ENCODE measurements at regions not wholly inside any gene's neighbourhood (a gene's known extent, or its start where the extent isn't known, plus 50 kb on each side); places are given as distances from the start of the nearest gene placed in this dataset.

DNA sequence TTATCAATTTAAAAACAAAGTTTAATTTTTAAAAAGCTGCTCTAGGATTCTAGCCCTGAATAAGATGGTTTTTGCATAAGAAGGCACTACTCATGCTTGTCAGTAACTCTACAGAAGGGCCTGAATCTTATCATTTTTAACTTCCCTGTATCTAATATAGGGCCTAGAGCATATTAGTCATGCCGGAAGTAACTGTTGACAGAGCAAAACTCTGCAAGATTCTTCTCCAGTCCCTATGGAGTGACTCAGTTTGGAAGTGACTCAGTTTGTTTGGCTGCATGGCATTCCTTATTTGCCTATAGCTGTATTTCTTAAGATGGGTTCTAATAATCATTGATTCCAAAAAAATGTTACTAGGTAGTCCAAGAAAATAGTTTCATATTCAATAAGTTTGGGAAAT, 431.8 kb upstream of the HTR2C start:
- no peak overlapping the region for H3K4me3 Mint-ChIP-seq
- no peaks in the 10 kb centered on the region for H3K9me3 Mint-ChIP-seq
- no peaks in the 10 kb centered on the region for H3K36me3 Mint-ChIP-seq
- no peak overlapping the region for H3K27ac Mint-ChIP-seq
- H3K27me3 Mint-ChIP-seq = no peaks in the 10 kb centered on the region
- no peaks in the 10 kb centered on the region for H3K4me1 Mint-ChIP-seq
- no peak for ATAC-seq

DNA sequence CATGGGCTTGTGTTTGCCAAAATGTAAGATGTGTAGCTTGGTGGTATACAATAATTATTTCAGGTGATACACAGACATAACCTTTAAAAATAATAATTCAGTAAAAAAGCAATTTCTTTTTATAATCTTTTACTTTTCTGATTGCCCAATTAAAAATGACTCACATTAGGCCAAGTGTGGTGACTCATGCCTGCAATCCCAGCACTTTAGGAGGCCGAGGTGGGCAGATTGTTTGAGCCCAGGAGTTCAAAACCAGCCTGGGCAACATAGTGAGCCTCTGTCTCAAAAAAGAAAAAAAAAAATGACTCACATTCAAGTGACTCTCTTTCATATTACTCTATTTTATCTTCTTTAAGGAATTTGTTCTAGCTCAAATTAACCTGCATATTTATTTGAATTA, 449.4 kb upstream of the HTR2C start:
- no peak for ATAC-seq
- H3K4me1 Mint-ChIP-seq = no peaks in the 10 kb centered on the region
- H3K9me3 Mint-ChIP-seq = no peaks in the 10 kb centered on the region
- no peak overlapping the region for H3K4me3 Mint-ChIP-seq
- no peak overlapping the region for H3K27ac Mint-ChIP-seq
- no peaks in the 10 kb centered on the region for H3K36me3 Mint-ChIP-seq
- no peaks in the 10 kb centered on the region for H3K27me3 Mint-ChIP-seq

DNA sequence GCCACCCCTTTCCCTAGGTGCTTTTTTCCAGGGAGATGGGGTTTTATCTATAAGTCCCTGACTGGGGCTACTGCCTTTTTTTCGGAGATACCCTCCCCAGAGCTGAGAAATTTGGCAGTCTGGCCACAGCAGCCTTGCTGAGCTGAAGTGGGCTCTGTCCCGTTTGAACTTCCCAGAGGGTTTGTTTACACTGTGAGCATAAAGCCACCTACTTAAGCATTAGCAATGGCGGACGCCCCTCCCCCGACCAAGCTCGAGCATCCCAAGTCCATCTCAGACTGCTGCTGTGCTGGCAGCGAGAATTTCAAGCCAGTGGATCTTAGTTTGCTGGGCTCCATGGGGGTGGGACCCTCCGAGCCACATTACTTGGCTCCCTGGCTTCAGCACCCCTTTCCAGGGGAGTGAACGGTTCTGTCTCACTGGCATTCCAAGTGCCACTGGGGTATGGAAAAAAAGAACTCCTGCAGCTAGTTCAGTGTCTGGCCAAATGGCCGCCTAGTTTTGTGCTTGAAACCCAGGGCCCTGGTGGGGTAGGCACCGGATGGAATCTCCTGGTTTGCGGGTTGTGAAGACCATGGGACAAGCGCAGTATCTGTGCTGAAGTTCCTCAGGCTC, 456.4 kb upstream of the HTR2C start:
- Mint-ChIP-seq H3K4me3 (no peak overlapping the region), H3K9me3 (no peaks in the 10 kb centered on the region), H3K36me3 (no peaks in the 10 kb centered on the region), H3K27ac (no peak overlapping the region), H3K4me1 (no peaks in the 10 kb centered on the region), H3K27me3 (no peaks in the 10 kb centered on the region)
- no peak for ATAC-seq

DNA sequence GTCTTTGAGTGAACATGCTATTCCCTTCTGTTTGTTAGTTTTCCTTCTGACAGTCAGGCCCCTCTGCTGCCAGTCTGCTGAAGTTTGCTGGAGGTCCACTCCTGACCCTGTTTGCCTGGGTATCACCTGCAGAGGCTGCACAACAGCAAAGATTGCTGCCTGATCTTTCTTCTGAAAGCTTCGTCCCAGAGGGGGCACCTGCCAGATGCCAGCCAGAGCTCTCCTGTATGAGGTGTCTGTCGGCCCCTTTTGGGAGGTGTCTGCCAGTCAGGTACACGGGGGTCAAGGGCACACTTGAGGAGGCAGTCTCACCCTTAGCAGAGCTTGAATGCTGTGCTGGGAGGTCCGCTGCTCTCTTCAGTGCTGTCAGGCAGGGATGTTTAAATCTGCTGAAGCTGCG, 456.9 kb upstream of the HTR2C start:
- H3K4me3 Mint-ChIP-seq = no peak overlapping the region
- no peaks in the 10 kb centered on the region for H3K27me3 Mint-ChIP-seq
- ATAC-seq = no peak
- H3K27ac Mint-ChIP-seq = no peak overlapping the region
- H3K4me1 Mint-ChIP-seq = no peaks in the 10 kb centered on the region
- H3K36me3 Mint-ChIP-seq = no peaks in the 10 kb centered on the region
- no peaks in the 10 kb centered on the region for H3K9me3 Mint-ChIP-seq

DNA sequence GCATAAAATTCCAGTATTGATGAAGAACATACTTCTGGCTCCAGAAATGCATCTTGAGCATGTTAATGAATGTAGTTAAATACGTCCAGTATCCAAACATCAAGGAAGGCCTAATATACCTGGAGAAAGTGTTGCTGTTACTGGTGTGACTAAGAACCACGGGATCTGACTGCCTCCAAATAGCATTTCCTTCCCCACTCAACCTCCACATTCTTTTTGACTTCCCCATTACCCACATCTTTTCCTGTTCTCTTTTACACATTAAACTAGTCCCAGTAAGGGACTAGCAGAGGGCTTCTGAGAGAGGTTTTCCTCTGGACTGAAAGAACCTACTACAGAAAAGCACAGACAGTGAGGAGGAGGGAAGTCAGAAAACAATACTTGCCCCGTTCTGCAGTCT, 482.8 kb upstream of the HTR2C start:
- no peaks in the 10 kb centered on the region for H3K36me3 Mint-ChIP-seq
- H3K27me3 Mint-ChIP-seq = no peaks in the 10 kb centered on the region
- no peak for ATAC-seq
- H3K27ac Mint-ChIP-seq = no peak overlapping the region
- H3K4me1 Mint-ChIP-seq = no peaks in the 10 kb centered on the region
- no peaks in the 10 kb centered on the region for H3K9me3 Mint-ChIP-seq
- H3K4me3 Mint-ChIP-seq = no peak overlapping the region

DNA sequence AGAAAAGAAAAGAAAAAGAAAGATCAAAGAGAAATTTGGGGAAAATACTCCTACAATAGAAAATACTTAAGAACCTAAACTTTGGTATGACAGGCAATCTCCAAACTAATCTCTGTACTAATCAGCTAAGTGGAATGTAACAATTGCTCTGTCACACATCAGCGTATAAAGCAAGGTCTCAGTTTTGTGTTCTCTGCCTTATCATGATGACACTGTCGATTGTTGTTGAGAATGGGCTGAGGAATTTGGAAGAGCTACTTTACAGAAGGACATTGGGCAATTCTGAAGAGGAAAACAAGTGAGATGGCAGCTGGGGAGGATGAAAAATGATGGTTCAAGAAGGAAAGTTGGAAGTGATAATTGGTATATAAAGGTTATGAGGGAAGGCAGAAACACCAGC, 486.0 kb upstream of the HTR2C start:
- H3K27ac Mint-ChIP-seq = no peak overlapping the region
- no peak overlapping the region for H3K4me3 Mint-ChIP-seq
- H3K9me3 Mint-ChIP-seq = no peaks in the 10 kb centered on the region
- no peaks in the 10 kb centered on the region for H3K36me3 Mint-ChIP-seq
- H3K27me3 Mint-ChIP-seq = no peaks in the 10 kb centered on the region
- no peaks in the 10 kb centered on the region for H3K4me1 Mint-ChIP-seq
- ATAC-seq = no peak

DNA sequence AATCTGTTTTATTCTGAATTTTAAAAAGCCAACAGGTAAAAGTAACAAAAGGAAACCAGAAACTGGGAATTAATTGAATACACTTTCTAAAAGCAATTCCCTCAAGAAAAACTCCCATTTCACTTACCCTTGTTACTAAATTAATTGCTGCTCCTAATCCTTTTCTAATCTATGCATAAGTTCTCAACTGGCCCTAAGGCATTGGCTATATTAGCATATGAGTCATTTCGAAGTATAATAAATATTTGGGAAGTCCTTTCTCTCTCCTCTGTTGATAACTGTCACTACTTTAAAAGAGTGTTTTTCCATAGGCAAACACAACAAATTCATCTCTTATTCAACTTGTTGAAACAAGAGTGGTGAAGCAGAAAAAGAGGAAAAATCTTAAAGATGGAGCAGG, 486.5 kb upstream of the HTR2C start:
- no peak for ATAC-seq
- no peaks in the 10 kb centered on the region for H3K9me3 Mint-ChIP-seq
- no peak overlapping the region for H3K27ac Mint-ChIP-seq
- no peaks in the 10 kb centered on the region for H3K4me1 Mint-ChIP-seq
- no peaks in the 10 kb centered on the region for H3K27me3 Mint-ChIP-seq
- H3K4me3 Mint-ChIP-seq = no peak overlapping the region
- no peaks in the 10 kb centered on the region for H3K36me3 Mint-ChIP-seq

DNA sequence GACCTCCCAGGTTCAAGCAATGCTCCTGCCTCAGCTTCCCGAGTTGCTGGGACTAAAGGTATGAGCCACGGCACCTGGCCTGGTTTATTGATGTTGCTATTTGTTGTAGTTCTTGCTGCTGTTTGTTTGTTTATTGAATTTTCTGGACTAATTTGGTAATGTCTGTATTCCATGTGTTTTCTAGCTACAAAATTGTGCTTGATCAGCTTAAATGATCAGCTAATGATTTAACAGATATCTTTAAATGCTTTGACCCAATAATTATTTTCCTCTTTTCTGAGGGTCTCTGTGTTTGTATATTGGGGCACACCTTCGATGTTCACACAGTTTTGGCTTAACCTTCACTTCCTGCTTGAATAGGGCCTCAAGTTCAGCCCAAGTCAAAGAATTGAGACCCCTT, 488.1 kb upstream of the HTR2C start:
- H3K4me1 Mint-ChIP-seq = no peaks in the 10 kb centered on the region
- no peak overlapping the region for H3K27ac Mint-ChIP-seq
- no peaks in the 10 kb centered on the region for H3K36me3 Mint-ChIP-seq
- H3K4me3 Mint-ChIP-seq = no peak overlapping the region
- ATAC-seq = no peak
- H3K9me3 Mint-ChIP-seq = no peaks in the 10 kb centered on the region
- H3K27me3 Mint-ChIP-seq = no peaks in the 10 kb centered on the region

DNA sequence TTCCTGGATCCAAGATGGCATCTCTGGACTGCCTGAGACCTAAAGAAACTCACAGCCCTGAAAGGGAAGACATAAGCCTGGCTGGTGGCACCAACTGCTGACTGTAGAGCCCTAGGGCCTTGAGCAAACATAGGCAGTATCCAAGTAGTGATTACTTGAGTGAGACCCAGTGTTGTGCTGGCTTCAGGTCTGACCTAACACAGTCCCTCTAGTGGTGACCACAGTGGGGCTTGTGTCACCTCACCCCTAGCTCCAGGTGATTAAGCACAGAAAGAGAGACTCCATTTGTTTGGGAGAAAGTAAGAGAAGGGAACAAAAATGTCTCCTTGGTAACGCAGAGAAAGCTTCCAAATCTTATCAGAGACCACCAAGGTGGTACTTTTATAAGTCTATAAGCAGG, 496.3 kb upstream of the HTR2C start:
- Mint-ChIP-seq H3K36me3 (no peaks in the 10 kb centered on the region), H3K27ac (no peak overlapping the region), H3K27me3 (no peaks in the 10 kb centered on the region), H3K4me3 (no peak overlapping the region), H3K9me3 (peaks cover 5% of the 10 kb centered on the region), H3K4me1 (no peaks in the 10 kb centered on the region)
- no peak for ATAC-seq

DNA sequence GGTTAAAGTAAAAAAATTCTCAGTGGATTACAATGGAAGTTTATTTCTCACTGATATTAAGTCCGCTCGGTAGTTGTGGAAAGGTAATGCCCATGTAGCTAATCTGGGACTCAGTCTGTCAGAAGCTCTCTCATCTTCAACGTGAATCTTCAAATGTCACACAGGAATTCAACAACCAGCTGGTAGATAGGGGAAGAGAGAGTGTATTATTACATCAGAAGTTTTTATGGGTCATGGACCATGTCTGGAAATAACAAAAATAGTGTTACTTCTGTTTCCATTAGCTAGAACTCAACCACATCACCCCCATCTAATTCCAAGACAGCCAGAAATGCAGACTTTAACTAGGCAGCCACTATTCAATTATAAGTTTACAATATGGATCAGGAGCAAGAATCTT, 506.1 kb upstream of the HTR2C start:
- H3K4me1 Mint-ChIP-seq = no peaks in the 10 kb centered on the region
- H3K27ac Mint-ChIP-seq = peak overlapping the region; percentile 32
- no peaks in the 10 kb centered on the region for H3K27me3 Mint-ChIP-seq
- no peaks in the 10 kb centered on the region for H3K36me3 Mint-ChIP-seq
- no peak for ATAC-seq
- no peak overlapping the region for H3K4me3 Mint-ChIP-seq
- H3K9me3 Mint-ChIP-seq = no peaks in the 10 kb centered on the region

DNA sequence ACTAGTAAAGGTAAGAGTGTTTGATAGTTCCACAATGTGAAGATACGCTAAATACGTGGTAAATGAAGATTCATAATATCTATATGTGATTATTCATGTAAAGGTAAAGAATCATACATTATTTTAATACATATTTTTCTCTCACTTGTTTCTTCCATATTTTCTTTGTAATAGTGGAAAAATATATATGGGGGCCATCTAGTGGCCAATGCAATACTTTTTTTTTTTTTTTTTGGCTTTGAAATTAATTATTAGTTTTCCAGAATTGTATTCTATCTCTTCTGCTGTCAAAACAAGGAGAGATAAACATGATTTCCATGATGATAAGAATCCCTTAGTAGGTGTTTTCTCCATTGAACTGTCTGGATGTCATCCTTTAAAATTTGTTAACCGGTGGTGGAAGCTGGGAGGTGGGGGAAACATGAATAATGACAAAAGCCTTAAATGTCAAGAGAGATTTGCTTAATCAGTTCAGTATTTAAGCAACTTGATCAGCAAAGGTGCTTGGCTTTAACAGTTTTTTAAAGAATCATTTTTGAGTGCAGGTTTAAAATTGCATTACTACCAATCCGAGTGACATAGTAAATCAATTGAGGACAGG, 508.7 kb upstream of the HTR2C start:
- Mint-ChIP-seq H3K4me3 (no peak overlapping the region), H3K27ac (no peak overlapping the region), H3K36me3 (no peaks in the 10 kb centered on the region), H3K4me1 (no peaks in the 10 kb centered on the region), H3K27me3 (no peaks in the 10 kb centered on the region), H3K9me3 (no peaks in the 10 kb centered on the region)
- no peak for ATAC-seq

DNA sequence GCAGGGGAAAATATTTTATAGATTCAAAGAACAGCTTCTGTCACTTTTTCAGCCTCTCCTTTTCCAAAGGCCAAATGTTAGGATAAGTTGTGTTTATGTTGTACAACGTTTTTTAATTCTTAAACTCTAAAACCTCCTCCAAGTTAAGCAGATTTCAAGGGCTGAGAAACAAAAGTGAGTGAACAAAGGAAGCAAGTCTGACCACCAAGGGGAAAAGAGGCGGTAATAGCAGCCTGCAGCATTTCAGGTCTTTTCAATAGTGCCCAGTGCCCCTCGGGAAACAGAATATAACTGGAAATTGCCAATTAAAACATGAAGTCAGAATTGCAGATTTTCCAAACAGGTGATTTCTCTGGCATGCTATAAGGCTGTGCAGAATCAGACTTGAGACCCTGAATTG, 510.0 kb upstream of the HTR2C start:
- H3K4me3 Mint-ChIP-seq = no peak overlapping the region
- no peak overlapping the region for H3K27ac Mint-ChIP-seq
- H3K4me1 Mint-ChIP-seq = no peaks in the 10 kb centered on the region
- H3K36me3 Mint-ChIP-seq = no peaks in the 10 kb centered on the region
- H3K27me3 Mint-ChIP-seq = no peaks in the 10 kb centered on the region
- no peak for ATAC-seq
- H3K9me3 Mint-ChIP-seq = no peaks in the 10 kb centered on the region

DNA sequence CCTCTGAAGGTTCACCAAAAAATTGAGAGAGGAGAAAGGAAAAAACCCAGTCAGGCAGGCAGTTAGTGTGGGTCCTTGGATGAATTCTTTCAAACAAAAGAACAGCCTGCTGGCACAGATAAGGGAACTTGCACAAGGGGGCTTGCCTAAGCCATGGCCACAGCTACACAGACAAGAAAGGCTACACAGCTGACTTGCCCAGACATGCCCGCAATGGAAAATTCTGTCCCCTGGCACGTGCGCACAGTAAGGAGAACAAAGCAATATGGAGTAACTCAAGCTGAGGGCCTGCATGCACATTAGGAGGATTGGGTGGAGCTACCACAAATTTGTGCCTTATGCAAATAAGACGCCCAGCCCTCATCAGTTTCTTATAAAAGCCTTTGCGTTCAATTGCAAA, 512.5 kb upstream of the HTR2C start:
- H3K27me3 Mint-ChIP-seq = no peaks in the 10 kb centered on the region
- ATAC-seq = no peak
- H3K27ac Mint-ChIP-seq = no peak overlapping the region
- no peaks in the 10 kb centered on the region for H3K4me1 Mint-ChIP-seq
- H3K9me3 Mint-ChIP-seq = no peaks in the 10 kb centered on the region
- H3K4me3 Mint-ChIP-seq = no peak overlapping the region
- no peaks in the 10 kb centered on the region for H3K36me3 Mint-ChIP-seq

DNA sequence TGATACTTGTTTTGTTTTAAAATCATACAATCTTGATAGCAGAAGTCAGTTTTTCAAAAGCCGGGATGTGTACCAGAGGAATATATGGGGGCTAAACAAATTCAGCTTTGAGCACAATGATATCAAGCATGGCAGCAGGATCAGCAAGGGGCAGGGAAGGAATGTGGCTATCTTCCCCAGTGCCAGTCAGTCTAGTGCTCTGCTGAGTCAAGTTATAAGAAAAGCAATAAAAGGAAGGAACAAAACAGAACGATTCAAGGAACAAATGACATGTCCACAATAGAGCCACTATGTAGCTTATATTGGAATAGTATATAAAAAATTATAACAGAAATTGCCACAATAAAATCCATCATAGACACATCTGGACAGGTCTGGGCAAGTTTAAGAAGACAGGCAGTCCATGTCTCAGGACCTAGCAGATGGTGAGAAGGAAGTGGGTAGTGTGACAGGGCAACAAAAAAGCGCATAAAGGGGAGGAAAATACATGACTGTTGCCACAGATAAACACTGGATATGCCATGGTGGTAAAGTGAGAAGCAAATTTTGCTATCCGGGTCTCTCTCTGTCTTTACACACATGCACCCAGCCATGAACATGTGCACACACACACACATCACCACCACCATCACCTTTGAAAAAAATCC, 518.2 kb upstream of the HTR2C start:
- Mint-ChIP-seq H3K4me3 (no peak overlapping the region), H3K9me3 (no peaks in the 10 kb centered on the region), H3K27me3 (no peaks in the 10 kb centered on the region), H3K4me1 (no peaks in the 10 kb centered on the region), H3K36me3 (no peaks in the 10 kb centered on the region), H3K27ac (peak overlapping the region; percentile 12)
- ATAC-seq = no peak

DNA sequence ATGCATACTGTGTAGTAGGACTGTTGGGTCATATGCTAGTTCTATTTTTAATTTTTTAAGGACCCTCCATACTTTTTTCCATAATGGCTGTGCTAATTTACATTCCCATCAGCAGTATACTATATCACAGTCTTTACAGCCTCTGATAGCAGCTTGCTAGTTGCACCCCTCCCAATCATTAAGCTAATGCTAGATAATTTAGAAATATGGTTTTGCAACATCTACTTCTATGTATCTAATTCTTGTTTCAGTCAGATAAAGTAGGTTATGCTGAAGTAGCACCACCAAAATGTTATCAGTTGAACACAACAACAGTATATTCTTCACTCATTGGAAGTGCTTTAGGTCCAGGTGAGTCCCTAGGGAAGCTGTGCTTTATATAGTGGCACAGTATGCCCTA, 522.7 kb upstream of the HTR2C start:
- Mint-ChIP-seq H3K27ac (no peak overlapping the region), H3K36me3 (no peaks in the 10 kb centered on the region), H3K27me3 (no peaks in the 10 kb centered on the region), H3K4me1 (peaks cover 6% of the 10 kb centered on the region), H3K4me3 (no peak overlapping the region), H3K9me3 (no peaks in the 10 kb centered on the region)
- no peak for ATAC-seq

DNA sequence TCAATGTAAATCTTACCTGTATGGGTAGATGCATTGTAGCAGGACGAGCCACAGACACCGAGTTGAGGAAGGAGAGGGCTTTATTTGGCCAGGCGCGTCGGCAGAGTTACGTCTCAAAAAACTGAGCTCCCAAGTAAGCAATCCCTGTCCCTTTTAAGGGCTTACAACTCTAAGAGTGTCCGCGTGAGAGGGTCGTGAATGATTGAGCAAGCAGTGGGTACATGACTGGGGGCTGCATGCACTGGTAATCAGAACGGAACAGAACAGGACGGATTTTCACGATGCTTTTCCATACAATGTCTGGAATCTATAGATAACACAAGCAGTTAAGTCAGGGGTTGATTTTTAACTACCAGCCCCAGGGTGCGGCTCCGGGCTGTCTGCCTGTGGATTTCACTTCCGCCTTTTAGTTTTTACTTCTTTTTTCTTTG, 524.9 kb upstream of the HTR2C start:
- no peaks in the 10 kb centered on the region for H3K9me3 Mint-ChIP-seq
- no peaks in the 10 kb centered on the region for H3K27me3 Mint-ChIP-seq
- H3K4me3 Mint-ChIP-seq = peak overlapping the region; percentile 10
- no peak for ATAC-seq
- H3K4me1 Mint-ChIP-seq = peaks cover 6% of the 10 kb centered on the region
- peak overlapping the region; percentile 54 for H3K27ac Mint-ChIP-seq
- no peaks in the 10 kb centered on the region for H3K36me3 Mint-ChIP-seq
